ENCODE measurements at regions not wholly inside any gene's neighbourhood (a gene's known extent, or its start where the extent isn't known, plus 50 kb on each side); places are given as distances from the start of the nearest gene placed in this dataset.

GRCh38 chr3:168859143-168859542 is 763.4 kb upstream of the GOLIM4 start (continued):
- TF ChIP-seq HMG20B (CRISPR knock-in tag; conservative IDR thresholded peaks at IDR 0.05): no peak
- TF ChIP-seq ETV5 (CRISPR knock-in tag; IDR thresholded peaks at IDR 0.05; ENCODE audit: borderline replicate concordance): peak; percentile 75; the same call in 1 of the 2 replicates
- no peak; the same call in 1 of the 2 replicates for TF ChIP-seq FOSL1 (CRISPR knock-in tag; IDR thresholded peaks at IDR 0.05; ENCODE audit: borderline replicate concordance)
- no peak for TF ChIP-seq SOX6 (IDR thresholded peaks at IDR 0.05)
- TF ChIP-seq SOX6 (CRISPR knock-in tag; IDR thresholded peaks at IDR 0.05): peak; percentile 80
- TF ChIP-seq TFE3 (CRISPR knock-in tag; IDR thresholded peaks at IDR 0.05): peak; percentile 35
- TF ChIP-seq SKI (IDR thresholded peaks at IDR 0.05; ENCODE audit: partially characterized antibody): no peak
- no peak for TF ChIP-seq ZNF337 (CRISPR knock-in tag; IDR thresholded peaks at IDR 0.05; ENCODE audit: borderline replicate concordance, low read depth)
- TF ChIP-seq RARA (CRISPR knock-in tag; IDR thresholded peaks at IDR 0.05): no peak
- TF ChIP-seq ZNF326 (CRISPR knock-in tag; IDR thresholded peaks at IDR 0.05; ENCODE audit: borderline replicate concordance): no peak
- TF ChIP-seq HNRNPL (IDR thresholded peaks at IDR 0.05; ENCODE audit: low read depth, low read length): no peak
- TF ChIP-seq ZNF607 (CRISPR knock-in tag; IDR thresholded peaks at IDR 0.05; ENCODE audit: borderline replicate concordance): no peak
- no peak for TF ChIP-seq SSRP1 (CRISPR knock-in tag; IDR thresholded peaks at IDR 0.05)
- no peak for TF ChIP-seq PCBP2 (optimal IDR thresholded peaks at IDR 0.05; ENCODE audit: low read depth, low read length, poor library complexity, severe bottlenecking)
- TF ChIP-seq ONECUT2 (CRISPR knock-in tag; IDR thresholded peaks at IDR 0.05): no peak
- TF ChIP-seq, protein P1, sequence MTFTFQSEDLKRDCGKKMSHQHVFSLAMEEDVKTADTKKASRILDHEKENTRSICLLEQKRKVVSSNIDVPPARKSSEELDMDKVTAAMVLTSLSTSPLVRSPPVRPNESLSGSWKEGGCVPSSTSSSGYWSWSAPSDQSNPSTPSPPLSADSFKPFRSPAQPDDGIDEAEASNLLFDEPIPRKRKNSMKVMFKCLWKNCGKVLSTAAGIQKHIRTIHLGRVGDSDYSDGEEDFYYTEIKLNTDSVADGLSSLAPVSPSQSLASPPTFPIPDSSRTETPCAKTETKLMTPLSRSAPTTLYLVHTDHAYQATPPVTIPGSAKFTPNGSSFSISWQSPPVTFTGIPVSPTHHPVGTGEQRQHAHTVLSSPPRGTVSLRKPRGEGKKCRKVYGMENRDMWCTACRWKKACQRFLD (CRISPR knock-in tag; IDR thresholded peaks at IDR 0.05; ENCODE audit: borderline replicate concordance): no peak
- 0 out of 2 replicates have a peak, but pooled peaks have one; percentile 15 for TF ChIP-seq FOXK2 (IDR thresholded peaks at IDR 0.05)
- TF ChIP-seq ZMYM4 (CRISPR knock-in tag; IDR thresholded peaks at IDR 0.05): peak; percentile 75
- TF ChIP-seq ZNF768 (CRISPR knock-in tag; IDR thresholded peaks at IDR 0.05): no peak
- TF ChIP-seq YY1 (IDR thresholded peaks at IDR 0.05; ENCODE audit: insufficient read depth, insufficient replicate concordance, low read depth, low read length): peak; percentile 44
- TF ChIP-seq, protein P2, sequence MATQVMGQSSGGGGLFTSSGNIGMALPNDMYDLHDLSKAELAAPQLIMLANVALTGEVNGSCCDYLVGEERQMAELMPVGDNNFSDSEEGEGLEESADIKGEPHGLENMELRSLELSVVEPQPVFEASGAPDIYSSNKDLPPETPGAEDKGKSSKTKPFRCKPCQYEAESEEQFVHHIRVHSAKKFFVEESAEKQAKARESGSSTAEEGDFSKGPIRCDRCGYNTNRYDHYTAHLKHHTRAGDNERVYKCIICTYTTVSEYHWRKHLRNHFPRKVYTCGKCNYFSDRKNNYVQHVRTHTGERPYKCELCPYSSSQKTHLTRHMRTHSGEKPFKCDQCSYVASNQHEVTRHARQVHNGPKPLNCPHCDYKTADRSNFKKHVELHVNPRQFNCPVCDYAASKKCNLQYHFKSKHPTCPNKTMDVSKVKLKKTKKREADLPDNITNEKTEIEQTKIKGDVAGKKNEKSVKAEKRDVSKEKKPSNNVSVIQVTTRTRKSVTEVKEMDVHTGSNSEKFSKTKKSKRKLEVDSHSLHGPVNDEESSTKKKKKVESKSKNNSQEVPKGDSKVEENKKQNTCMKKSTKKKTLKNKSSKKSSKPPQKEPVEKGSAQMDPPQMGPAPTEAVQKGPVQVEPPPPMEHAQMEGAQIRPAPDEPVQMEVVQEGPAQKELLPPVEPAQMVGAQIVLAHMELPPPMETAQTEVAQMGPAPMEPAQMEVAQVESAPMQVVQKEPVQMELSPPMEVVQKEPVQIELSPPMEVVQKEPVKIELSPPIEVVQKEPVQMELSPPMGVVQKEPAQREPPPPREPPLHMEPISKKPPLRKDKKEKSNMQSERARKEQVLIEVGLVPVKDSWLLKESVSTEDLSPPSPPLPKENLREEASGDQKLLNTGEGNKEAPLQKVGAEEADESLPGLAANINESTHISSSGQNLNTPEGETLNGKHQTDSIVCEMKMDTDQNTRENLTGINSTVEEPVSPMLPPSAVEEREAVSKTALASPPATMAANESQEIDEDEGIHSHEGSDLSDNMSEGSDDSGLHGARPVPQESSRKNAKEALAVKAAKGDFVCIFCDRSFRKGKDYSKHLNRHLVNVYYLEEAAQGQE (IDR thresholded peaks at IDR 0.05; ENCODE audit: borderline replicate concordance in 1 of 2, low read depth in 1 of 2, low read length in 2 of 2): peak in 1 of 2 experiments; percentile 32; a peak in 1 of 4 replicates
- TF ChIP-seq IKZF1 (IDR thresholded peaks at IDR 0.05): no peak
- 0 out of 2 replicates have a peak, but pooled peaks have one; percentile 38 for TF ChIP-seq TBX2 (CRISPR knock-in tag; IDR thresholded peaks at IDR 0.05; ENCODE audit: borderline replicate concordance)
- TF ChIP-seq ZNF292 (CRISPR knock-in tag; IDR thresholded peaks at IDR 0.05; ENCODE audit: borderline replicate concordance, low read depth): no peak
